Lower lobe of right lung (tissue), 2 donors: ENCODE measurements at regions not wholly inside any gene's neighbourhood (a gene's known extent, or its start where the extent isn't known, plus 50 kb on each side); places are given as distances from the start of the nearest gene placed in this dataset.

Experiments used
- ATAC-seq, 2 donors: fragments of 200-7000 bp; cut with Tn5 transposase; one replicate each; pipeline ENCODE4 v1.9.1; 2020 to 2022; ENCODE audit warnings: mild to moderate bottlenecking in 2 of 2, moderate library complexity in 2 of 2
- DNase-seq: peaks from one replicate; pipeline ENCODE4 v3.0.0-alpha.2; 2020
- H3K27ac ChIP-seq: fragments of 200-600 bp; one replicate; pipeline ENCODE4 v1.8.0; 2022
- H3K27me3 ChIP-seq: fragments of 200-600 bp; one replicate; pipeline ENCODE4 v1.8.0; 2022; ENCODE audit warnings: low read depth
- H3K36me3 ChIP-seq: fragments of 200-600 bp; one replicate; pipeline ENCODE4 v1.8.0; 2022; ENCODE audit warnings: mild to moderate bottlenecking
- H3K4me1 ChIP-seq: fragments of 200-600 bp; one replicate; pipeline ENCODE4 v1.8.0; 2022
- H3K4me3 ChIP-seq: fragments of 200-600 bp; one replicate; pipeline ENCODE4 v1.8.0; 2022; ENCODE audit warnings: mild to moderate bottlenecking
- H3K9me3 ChIP-seq: fragments of 200-600 bp; one replicate; pipeline ENCODE4 v1.8.0; 2022
- intact Hi-C: fragments of 100-400 bp; cut with DNase I; formaldehyde crosslinking; loops from one replicate; pipeline ENCODE4 v1.11.0; 2022
- TF ChIP-seq, protein P1 (sequence below): fragments of 200-600 bp; IDR thresholded peaks from one replicate; pipeline ENCODE4 v1.8.0; 2022; ENCODE audit warnings: antibody characterized with exemption, mild to moderate bottlenecking
- donor health status: DM: no; HTN: yes; CAD: no; lungs with severe emphysema.

DNA sequence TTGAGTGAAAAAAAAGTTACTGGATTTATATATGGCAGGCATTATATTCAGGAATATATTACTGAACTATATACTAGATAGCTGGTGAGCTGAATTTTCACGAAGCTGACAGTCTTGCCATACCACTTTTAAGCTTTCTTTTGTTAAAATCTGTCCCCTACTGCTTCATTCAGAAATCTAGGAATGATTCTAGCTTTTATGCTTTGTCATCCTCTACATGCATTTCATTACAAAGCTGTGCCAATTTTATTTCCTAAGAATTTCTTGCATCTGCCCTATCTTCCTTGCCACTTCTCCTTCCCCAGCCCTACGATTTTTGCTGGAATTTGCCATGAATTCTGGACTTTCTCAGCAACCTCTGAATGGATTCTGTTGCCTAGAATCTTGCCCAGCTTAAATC lies 158.5 kb upstream of the ADGRB3 start:
- no peaks in the 10 kb centered on the region for H3K9me3 ChIP-seq
- TF ChIP-seq, protein P1, sequence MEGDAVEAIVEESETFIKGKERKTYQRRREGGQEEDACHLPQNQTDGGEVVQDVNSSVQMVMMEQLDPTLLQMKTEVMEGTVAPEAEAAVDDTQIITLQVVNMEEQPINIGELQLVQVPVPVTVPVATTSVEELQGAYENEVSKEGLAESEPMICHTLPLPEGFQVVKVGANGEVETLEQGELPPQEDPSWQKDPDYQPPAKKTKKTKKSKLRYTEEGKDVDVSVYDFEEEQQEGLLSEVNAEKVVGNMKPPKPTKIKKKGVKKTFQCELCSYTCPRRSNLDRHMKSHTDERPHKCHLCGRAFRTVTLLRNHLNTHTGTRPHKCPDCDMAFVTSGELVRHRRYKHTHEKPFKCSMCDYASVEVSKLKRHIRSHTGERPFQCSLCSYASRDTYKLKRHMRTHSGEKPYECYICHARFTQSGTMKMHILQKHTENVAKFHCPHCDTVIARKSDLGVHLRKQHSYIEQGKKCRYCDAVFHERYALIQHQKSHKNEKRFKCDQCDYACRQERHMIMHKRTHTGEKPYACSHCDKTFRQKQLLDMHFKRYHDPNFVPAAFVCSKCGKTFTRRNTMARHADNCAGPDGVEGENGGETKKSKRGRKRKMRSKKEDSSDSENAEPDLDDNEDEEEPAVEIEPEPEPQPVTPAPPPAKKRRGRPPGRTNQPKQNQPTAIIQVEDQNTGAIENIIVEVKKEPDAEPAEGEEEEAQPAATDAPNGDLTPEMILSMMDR = no peak
- H3K27me3 ChIP-seq = no peaks in the 10 kb centered on the region
- no peak overlapping the region for H3K27ac ChIP-seq
- H3K4me3 ChIP-seq = no peak overlapping the region
- no peaks in the 10 kb centered on the region for H3K4me1 ChIP-seq
- H3K36me3 ChIP-seq = no peaks in the 10 kb centered on the region
- intact Hi-C loops = no loop called here
- ATAC-seq (no peak), DNase-seq (no peak)

DNA sequence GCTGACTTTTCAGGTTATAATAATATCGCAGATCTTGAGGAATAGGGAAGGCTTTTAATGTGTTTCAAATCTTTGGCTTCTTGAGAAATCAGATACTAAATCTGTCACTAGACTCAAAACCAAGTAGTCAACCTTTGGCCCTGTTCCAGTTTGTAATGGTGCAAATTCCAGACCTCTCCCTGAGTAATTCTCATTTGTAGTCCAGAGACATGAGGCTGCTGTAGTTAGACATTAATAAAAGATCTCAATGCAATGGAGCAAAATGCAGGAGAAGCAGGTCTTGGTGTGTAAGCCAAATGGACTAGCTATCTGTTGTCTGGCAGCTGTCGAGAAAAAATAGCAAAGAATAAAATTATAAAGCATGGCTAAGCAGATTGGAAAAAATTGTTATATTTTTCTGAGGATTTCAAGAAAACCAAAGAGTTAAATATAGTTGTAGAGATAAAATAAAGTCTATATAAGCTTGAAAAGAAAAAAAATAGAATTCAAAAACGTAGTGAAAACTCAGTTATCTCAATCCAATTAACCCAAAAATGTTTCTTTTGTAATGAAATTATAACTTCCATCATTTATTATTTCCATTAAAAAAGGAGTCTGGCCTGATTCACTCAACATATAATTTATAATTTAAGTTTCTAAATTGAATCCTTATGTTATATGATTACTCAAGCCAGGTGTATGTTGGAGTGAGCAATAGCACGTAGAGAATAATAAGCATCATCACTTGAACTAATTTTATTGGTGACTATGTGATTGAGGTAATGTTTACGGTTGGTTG lies 161.5 kb upstream of the ADGRB3 start:
- Histone ChIP-seq H3K9me3 (no peaks in the 10 kb centered on the region), H3K36me3 (no peaks in the 10 kb centered on the region), H3K4me1 (no peaks in the 10 kb centered on the region), H3K27me3 (no peaks in the 10 kb centered on the region), H3K27ac (no peak overlapping the region), H3K4me3 (no peak overlapping the region)
- ATAC-seq (no peak), DNase-seq (no peak)
- TF ChIP-seq, protein P1 = no peak
- intact Hi-C loops = no loop called here

DNA sequence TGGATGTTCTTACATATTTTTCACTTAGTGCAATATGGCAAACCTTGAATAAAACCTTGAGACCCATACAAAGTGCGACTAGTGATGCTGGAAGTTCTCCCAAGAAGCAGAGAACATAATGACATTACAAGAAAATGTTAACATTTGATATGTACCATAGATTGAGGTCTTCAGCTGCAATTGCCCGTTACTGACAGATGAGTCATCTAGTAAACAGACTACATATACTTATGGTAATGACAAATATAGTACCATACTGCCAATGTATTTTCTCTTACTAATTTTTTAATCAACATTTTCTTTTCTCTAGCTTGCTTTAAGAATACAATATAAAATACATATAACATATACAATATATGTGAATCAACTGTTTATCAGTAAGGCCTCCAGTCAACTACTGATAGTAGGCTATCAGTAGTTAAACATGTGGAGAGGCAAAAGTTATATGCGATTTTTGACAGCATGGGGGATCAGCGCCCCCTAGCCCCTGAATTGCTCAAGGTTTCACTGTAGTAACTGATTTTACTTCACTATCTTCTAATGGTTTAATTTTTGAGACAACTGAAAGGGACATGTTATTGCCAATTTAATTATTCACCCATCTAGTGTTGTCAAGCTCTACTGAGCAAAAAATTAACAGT lies 166.7 kb upstream of the ADGRB3 start:
- TF ChIP-seq, protein P1 = no peak
- H3K9me3 ChIP-seq = no peaks in the 10 kb centered on the region

DNA sequence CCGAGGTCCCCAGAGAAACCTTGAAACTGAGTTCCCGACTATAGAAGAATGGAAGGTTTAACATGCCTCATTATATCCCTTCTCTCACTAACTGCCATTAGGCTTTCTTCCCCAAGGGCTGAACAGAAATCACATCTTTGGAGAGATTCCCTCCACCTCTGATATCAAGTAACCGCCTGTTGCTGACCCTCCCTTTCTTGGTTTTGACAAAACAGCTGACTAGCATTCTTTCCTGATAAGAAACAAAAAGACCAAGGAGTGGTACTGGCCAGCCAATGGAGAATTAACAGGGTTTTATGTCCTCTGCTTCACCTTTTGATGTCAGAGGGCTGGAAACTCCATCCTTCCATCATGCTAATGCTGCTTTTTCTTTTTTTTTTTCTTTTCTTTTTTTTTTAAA lies 176.6 kb upstream of the ADGRB3 start:
- Histone ChIP-seq H3K9me3 (no peaks in the 10 kb centered on the region), H3K36me3 (no peaks in the 10 kb centered on the region), H3K4me3 (no peak overlapping the region), H3K27ac (no peak overlapping the region), H3K4me1 (no peaks in the 10 kb centered on the region), H3K27me3 (no peaks in the 10 kb centered on the region)
- ATAC-seq (no peak), DNase-seq (no peak)
- TF ChIP-seq, protein P1 = no peak
- intact Hi-C loops = no loop called here

More for the DNA sequence above, 166.7 kb upstream of the ADGRB3 start:
- no peak overlapping the region for H3K4me3 ChIP-seq
- DNase-seq (no peak), ATAC-seq (no peak)
- H3K36me3 ChIP-seq = no peaks in the 10 kb centered on the region
- H3K4me1 ChIP-seq = no peaks in the 10 kb centered on the region
- no peak overlapping the region for H3K27ac ChIP-seq
- H3K27me3 ChIP-seq = no peaks in the 10 kb centered on the region
- intact Hi-C loops = no loop called here

DNA sequence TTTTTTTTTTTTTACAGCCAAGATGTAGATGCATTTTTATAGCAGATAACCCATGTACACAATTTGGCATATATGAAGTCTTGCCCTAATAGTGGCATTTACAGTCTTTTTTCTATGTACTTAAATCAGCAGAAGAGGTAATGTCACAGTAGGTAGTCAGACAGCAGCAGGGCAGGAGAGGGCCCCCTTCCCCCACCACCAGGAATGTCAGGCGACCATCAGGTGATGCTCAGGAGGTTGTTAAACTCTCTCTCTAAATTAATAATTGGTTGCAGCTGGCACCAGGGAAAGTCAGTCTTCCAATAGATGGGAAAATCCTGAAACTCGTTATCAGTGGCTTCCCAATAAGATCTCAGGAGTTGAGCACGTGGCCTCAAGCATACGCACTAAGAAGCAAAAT lies 188.0 kb upstream of the ADGRB3 start:
- Histone ChIP-seq H3K27ac (no peak overlapping the region), H3K9me3 (no peaks in the 10 kb centered on the region), H3K36me3 (no peaks in the 10 kb centered on the region), H3K4me1 (no peaks in the 10 kb centered on the region), H3K4me3 (no peak overlapping the region), H3K27me3 (no peaks in the 10 kb centered on the region)
- intact Hi-C loops = no loop called here
- TF ChIP-seq, protein P1 = no peak
- no peak for DNase-seq
- no peak for ATAC-seq
